ENCODE measurements at regions not wholly inside any gene's neighbourhood (a gene's known extent, or its start where the extent isn't known, plus 50 kb on each side); places are given as distances from the start of the nearest gene placed in this dataset.

DNA sequence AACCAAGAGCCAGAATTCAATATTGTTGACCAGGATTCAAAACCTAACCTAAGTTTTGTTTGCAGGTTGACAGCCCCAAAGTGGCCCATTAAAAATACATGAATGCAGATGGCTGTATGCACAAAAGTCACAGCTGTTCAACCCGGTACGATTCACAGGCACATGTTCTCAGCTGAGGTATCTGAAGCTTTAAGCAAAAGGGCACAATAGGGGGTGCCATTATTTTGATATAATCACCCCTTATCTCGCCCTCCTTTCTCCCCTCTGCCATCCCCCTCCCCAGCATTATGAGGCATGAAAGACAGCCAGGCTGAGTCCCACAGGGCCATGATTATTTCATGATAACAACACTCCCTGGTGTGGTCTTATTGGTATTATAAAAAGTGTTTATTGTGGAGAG, 264.9 kb downstream of the EBLN2 start:
- no peak for TF ChIP-seq CTCF (IDR thresholded peaks at IDR 0.05; ENCODE audit: insufficient read depth, low read depth, low read length)
- no peak for TF ChIP-seq EZH2 (IDR thresholded peaks at IDR 0.05; ENCODE audit: insufficient read depth, low read length)
